Keratinocyte (primary cell): ENCODE measurements at regions not wholly inside any gene's neighbourhood (a gene's known extent, or its start where the extent isn't known, plus 50 kb on each side); places are given as distances from the start of the nearest gene placed in this dataset.

Source experiments
- CTCF ChIP-seq, 3 experiments: IDR thresholded peaks in 1 of 3; conservative IDR thresholded peaks in 1 of 3; optimal IDR thresholded peaks in 1 of 3; 2 replicates in 2 of 3; 3 replicates in 1 of 3; pipeline versions ENCODE3 to v1.5.1; 2011; ENCODE audit warnings: low read length in 3 of 3, mild to moderate bottlenecking in 3 of 3, moderate library complexity in 2 of 3, control low read depth in 1 of 3, inconsistent platforms in 1 of 3; ENCODE audit not compliant: insufficient read depth in 2 of 3; ENCODE audit errors: extremely low read depth in 1 of 3
- EZH2 ChIP-seq: IDR thresholded peaks from one replicate; pipeline ENCODE4 v1.6.1; 2012; ENCODE audit warnings: inconsistent platforms, mild to moderate bottlenecking, low read length, moderate library complexity

GRCh38 chr17:77356109-77356689 lies 215.4 kb downstream of the SEC14L1 start:
- no peak for TF ChIP-seq CTCF (optimal IDR thresholded peaks at IDR 0.05 in 1 of 3, IDR thresholded peaks at IDR 0.05 in 1 of 3, conservative IDR thresholded peaks at IDR 0.05 in 1 of 3; ENCODE audit: extremely low read depth in 1 of 3, insufficient read depth in 2 of 3, low read length in 3 of 3)
- TF ChIP-seq EZH2: no peak
